HL-60 (cell line): ENCODE measurements at regions not wholly inside any gene's neighbourhood (a gene's known extent, or its start where the extent isn't known, plus 50 kb on each side); places are given as distances from the start of the nearest gene placed in this dataset.

Experiments used
- DNase-seq, 2 experiments: peaks; one replicate each; pipeline ENCODE4 v3.0.0-alpha.2; 2010 to 2020; ENCODE audit warnings: low read depth in 1 of 2, low spot score in 1 of 2
- H3K27ac ChIP-seq: fragments of 250-450 bp; sonication (Bioruptor Pico); replicated peaks from 2 replicates; pipeline ENCODE4 v1.5.1; 2020; ENCODE audit warnings: mild to moderate bottlenecking, moderate library complexity
- H3K27me3 ChIP-seq: fragments of 250-450 bp; sonication (Bioruptor Pico); 2 replicates; pipeline ENCODE4 v1.5.1; 2021; ENCODE audit warnings: mild to moderate bottlenecking, moderate library complexity; ENCODE audit not compliant: insufficient read depth, poor library complexity, severe bottlenecking
- H3K4me3 ChIP-seq: replicated peaks from 2 replicates; pipeline ENCODE4 v1.5.1; 2011; ENCODE audit warnings: mild to moderate bottlenecking, control low read depth, low read length; ENCODE audit not compliant: insufficient read depth
- CTCF ChIP-seq: IDR thresholded peaks from one replicate; pipeline ENCODE4 v1.5.1; 2011; ENCODE audit warnings: low read length, control low read depth, inconsistent platforms; ENCODE audit not compliant: insufficient read depth
- GABPA ChIP-seq: IDR thresholded peaks from 2 replicates; pipeline ENCODE4 v1.6.1; 2012; ENCODE audit warnings: low read depth
- POLR2AphosphoS5 ChIP-seq: IDR thresholded peaks from 2 replicates; pipeline ENCODE4 v1.6.1; 2012; ENCODE audit warnings: low read depth
- SPI1 ChIP-seq: IDR thresholded peaks from 2 replicates; pipeline ENCODE4 v1.6.1; 2012; ENCODE audit warnings: low read depth, mild to moderate bottlenecking, borderline replicate concordance
- TF ChIP-seq, protein P1 (sequence below): IDR thresholded peaks from 2 replicates; pipeline ENCODE4 v1.6.1; 2012; ENCODE audit warnings: low read depth; ENCODE audit not compliant: insufficient replicate concordance

DNA sequence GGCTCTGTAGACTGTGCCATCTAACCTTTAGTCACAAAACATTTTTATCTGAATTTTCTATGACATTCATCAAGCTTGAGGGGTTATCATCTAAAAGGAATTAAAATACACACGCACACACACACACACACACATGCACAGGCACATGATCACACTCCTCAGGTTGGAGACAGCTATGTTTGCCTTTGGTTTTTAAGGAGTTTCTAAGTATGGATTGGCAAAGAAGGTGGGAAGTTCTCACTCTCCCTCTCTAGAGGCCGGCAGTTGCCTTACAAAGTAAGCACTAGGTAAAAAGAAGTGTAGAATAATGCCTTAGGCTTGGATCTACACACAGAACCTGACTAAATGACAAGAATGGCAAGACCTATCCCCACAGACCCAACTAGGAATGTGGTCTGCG lies 437.1 kb downstream of the ZEB2 start:
- no peak overlapping the region for H3K4me3 ChIP-seq
- no peak overlapping the region for H3K27ac ChIP-seq
- TF ChIP-seq POLR2AphosphoS5 (no peak), CTCF (no peak), SPI1 (no peak), GABPA (no peak)
- TF ChIP-seq, protein P1, sequence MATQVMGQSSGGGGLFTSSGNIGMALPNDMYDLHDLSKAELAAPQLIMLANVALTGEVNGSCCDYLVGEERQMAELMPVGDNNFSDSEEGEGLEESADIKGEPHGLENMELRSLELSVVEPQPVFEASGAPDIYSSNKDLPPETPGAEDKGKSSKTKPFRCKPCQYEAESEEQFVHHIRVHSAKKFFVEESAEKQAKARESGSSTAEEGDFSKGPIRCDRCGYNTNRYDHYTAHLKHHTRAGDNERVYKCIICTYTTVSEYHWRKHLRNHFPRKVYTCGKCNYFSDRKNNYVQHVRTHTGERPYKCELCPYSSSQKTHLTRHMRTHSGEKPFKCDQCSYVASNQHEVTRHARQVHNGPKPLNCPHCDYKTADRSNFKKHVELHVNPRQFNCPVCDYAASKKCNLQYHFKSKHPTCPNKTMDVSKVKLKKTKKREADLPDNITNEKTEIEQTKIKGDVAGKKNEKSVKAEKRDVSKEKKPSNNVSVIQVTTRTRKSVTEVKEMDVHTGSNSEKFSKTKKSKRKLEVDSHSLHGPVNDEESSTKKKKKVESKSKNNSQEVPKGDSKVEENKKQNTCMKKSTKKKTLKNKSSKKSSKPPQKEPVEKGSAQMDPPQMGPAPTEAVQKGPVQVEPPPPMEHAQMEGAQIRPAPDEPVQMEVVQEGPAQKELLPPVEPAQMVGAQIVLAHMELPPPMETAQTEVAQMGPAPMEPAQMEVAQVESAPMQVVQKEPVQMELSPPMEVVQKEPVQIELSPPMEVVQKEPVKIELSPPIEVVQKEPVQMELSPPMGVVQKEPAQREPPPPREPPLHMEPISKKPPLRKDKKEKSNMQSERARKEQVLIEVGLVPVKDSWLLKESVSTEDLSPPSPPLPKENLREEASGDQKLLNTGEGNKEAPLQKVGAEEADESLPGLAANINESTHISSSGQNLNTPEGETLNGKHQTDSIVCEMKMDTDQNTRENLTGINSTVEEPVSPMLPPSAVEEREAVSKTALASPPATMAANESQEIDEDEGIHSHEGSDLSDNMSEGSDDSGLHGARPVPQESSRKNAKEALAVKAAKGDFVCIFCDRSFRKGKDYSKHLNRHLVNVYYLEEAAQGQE, result no peak
- DNase-seq, result no peak
- H3K27me3 ChIP-seq, result no peaks in the 10 kb centered on the region

DNA sequence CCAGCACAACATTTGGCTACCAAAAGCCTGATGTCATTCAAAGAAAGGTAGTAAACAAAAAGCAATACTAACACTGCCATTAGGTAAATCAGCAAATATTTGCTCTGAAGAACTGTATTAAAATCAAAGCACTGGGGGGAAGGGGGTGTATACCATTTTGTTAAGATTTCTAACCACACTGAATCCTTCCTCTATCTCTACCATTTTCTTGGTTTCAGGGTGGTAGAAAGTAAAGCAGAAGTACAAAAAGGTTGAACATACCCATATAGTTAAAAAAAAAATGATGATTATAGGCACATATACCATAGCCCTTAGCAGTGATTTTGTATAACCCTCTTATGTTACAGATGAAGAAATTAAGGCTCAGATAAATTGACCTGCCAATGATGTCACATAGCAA lies 437.6 kb downstream of the ZEB2 start:
- Histone ChIP-seq H3K27ac (no peak overlapping the region), H3K4me3 (no peak overlapping the region), H3K27me3 (no peaks in the 10 kb centered on the region)
- DNase-seq, result no peak
- TF ChIP-seq SPI1 (no peak), GABPA (no peak), CTCF (no peak), POLR2AphosphoS5 (no peak)
- TF ChIP-seq, protein P1, result no peak

DNA sequence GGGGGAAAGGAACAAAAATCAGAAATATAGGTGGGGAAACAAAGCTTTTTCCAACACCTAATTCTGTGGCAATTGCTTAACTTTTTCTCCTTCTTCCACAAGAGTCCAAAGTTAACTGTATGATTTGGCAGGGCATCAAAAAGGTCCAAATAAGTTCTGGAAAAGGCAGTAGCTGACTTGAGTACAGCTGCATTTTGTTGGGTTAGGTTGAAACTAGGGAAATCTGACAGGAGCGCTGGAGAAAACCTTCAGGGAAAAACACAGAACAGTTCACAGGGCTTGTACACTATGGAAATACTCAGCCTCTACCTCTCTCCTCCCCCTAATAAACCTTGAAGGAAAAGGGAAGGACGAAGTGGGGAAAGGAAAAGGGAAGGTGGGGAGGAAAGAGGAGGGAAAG lies 438.6 kb downstream of the ZEB2 start:
- Histone ChIP-seq H3K27ac (no peak overlapping the region), H3K4me3 (no peak overlapping the region), H3K27me3 (no peaks in the 10 kb centered on the region)
- no peak for TF ChIP-seq CTCF
- TF ChIP-seq POLR2AphosphoS5, result no peak
- TF ChIP-seq GABPA, result no peak
- TF ChIP-seq SPI1, result no peak
- TF ChIP-seq, protein P1, result no peak
- no peak for DNase-seq
